GM19438 (cell line): ENCODE measurements at regions not wholly inside any gene's neighbourhood (a gene's known extent, or its start where the extent isn't known, plus 50 kb on each side); places are given as distances from the start of the nearest gene placed in this dataset.

Source experiments
- ATAC-seq: cut with Tn5 transposase; IDR thresholded peaks from one replicate; pipeline ENCODE4 v1.9.1; 2021; ENCODE audit warnings: low read depth; ENCODE audit not compliant: unreplicated experiment

- no peak for ATAC-seq
Observed at GRCh38 chr9:78932849-78933627, 636.1 kb downstream of the PSAT1 start.

DNA sequence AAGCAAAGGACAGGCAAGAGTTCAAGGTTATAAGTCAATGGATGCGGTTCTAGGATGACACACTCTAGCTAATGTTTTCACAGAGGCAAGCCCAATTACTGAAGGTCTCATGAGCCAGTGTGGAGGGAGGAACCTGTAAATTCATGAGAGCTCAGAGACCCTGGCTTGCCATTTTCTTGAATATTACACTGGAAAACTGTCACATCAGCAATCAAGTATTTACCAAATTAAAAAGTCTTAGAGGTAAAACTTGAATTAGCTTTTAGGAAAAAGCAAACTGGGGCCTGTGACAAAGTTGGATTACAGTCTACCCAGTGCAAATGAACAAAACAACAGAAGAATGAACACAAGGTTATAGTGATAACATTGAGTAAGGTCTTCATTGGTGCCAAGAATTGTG is 636.9 kb upstream of the TLE4 start:
- ATAC-seq = no peak

- ATAC-seq = no peak
Observed at GRCh38 chr9:78938821-78939220, 632.9 kb upstream of the TLE4 start.

GRCh38 chr9:78939311-78940065 is 632.3 kb upstream of the TLE4 start:
- ATAC-seq = no peak

GRCh38 chr9:78940121-78940855 is 631.5 kb upstream of the TLE4 start:
- ATAC-seq = no peak

DNA sequence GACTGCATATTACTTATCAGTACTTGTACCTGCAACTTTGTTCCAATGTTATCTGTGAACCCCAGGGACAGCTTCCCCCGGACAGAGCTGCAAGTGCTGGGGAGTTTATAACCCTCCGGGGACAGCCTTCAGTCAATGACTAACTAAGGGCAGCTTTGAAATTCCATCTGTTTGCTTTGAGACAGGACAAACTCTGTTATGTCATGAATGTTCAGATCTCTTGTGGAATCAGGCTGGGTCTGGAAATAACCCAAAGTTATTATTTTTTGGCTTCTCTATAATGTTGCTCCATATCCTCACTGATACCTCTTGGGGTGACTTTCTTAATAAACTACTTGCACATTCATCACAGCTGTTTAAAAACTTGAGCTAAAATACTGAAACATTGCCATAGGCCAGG is 617.5 kb upstream of the TLE4 start:
- no peak for ATAC-seq

DNA sequence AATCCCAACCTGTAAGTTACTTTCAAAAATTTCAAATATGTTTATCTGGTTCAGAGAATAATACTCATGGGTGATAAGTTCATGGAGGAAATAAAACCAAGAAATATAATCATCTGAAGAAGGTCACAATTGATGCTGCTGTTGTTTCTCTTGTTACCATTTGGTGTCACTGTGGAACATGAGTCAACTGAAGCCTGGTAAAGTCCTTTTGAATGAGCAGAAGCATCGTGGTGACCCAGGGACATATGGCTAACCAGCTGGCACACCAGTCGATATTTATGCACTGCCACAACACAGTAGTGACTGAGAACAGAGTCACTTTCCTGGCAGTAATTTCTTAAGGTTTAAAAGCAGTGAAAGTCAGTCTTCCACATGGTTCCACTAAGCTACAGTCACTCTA is 612.9 kb upstream of the TLE4 start:
- ATAC-seq = no peak

DNA sequence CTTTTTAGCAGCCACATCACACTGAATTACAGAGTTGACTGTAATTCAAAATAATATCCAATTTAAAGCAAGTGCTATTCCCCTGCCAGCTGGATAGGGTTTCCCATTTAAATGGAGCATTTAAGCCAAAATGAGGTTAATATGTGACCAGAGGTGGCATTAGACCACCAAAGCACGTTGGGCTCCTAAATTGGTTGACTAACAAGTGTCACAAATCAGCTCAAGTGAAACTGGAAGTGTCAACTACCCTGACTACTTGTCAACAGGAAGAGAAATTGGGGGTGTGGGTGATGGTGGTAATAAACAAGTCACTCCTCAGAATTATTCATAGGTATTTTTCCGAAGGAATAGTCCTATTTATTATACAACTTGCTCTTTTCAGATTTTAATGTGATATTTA is 609.6 kb upstream of the TLE4 start:
- no peak for ATAC-seq

GRCh38 chr9:78963911-78964310 is 607.9 kb upstream of the TLE4 start:
- no peak for ATAC-seq

DNA sequence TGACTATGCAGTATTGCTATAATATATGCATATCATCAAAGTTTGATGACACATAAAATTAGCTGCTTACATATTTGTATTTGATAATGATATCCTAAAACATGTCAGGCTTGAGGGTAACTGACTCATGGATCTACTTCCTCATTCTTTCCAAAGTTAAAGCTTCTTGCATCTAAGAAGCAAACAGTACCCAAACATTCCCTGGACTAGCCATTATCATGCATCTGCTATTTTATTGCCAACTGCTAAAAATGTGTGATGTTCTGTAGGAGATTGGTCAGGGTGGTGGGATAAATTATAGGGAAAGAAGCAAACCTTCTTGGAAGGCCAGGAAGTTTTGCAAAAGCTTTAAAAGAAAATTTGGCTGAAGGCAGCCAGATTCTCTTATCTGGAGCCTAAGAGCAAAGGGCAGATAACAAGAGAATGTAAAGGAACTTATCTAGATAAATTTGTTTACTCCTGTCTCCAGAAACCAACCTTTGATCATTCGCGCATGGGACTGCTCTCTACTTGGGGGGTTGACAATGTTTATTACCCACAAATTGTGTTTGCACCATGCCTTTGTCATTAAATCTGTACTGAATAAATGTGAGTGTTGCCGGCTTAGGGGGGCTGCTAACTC is 604.1 kb upstream of the TLE4 start:
- no peak for ATAC-seq

GRCh38 chr9:78970375-78970774 is 601.4 kb upstream of the TLE4 start:
- no peak for ATAC-seq

GRCh38 chr9:78971540-78971939 is 600.2 kb upstream of the TLE4 start:
- ATAC-seq = no peak

GRCh38 chr9:78972303-78972999 is 599.3 kb upstream of the TLE4 start:
- ATAC-seq = no peak

DNA sequence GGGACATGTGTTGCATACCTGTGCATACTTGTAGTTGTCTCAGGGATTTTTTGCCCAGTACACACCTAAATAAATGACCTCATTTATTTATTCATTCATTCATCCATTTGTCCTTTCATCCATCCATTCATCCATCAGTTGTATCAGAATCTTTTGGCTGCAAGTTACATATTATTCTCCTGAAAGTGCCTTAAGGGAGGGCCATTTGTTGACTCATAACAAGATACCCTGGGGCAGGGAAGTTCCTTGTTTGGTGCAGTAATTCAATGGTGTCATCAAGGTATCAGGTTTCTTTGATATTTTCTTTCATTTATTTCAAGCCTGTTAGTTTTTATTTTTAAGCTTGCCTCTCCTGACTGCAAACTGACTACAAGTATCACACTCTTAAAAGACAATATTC is 597.9 kb upstream of the TLE4 start:
- no peak for ATAC-seq

DNA sequence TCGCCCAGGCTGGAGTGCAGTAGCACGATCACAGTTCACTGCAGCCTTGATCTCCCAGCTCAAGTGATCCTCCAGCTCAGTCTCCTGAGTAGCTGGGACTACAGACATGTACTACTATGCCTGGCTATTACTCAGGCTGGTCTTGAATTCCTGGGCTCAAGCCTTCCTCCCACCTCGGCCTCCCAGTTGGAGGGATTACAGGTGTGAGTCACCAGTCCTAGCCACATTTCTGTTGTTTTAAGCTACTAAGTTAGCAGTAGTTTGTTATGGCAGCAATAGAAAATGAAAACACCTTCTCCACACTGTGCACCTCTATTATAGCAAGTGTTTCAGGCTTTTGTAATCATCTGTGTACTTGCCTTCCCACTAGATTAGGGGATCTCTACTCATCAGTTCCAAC is 588.9 kb upstream of the TLE4 start:
- ATAC-seq = no peak

DNA sequence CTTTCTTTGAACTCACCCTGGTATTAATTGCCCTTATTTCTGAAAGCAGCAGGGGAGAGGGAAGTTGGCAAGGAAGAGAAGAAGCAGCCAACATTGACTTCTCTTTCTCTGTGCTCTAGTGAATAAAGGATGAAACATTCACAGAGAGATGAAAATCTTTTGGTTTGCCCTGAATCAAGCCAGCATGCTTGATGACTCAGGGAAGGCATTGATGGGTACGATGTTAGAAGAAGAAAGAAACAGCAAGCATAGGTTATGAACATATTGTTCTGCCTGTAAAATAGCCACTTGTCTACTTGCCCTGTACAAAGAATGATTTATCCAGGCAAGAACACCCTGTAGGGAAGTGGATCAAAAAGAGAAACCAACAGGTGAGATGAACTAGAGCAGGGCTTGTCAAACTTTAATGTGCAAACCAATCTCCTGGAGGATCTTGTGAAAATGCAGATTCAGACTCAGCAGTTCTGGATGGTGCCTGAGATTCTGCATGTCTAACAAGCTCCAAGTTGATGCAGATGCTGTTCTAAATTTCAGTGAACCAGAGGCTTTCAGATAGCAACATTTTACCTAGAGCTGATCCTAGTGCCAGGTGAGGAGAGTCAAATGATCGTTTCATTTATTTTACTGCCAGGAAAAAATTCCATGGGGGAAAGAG is 586.6 kb upstream of the TLE4 start:
- no peak for ATAC-seq

- ATAC-seq = no peak
Observed at GRCh38 chr9:78986446-78986845, 585.3 kb upstream of the TLE4 start.

DNA sequence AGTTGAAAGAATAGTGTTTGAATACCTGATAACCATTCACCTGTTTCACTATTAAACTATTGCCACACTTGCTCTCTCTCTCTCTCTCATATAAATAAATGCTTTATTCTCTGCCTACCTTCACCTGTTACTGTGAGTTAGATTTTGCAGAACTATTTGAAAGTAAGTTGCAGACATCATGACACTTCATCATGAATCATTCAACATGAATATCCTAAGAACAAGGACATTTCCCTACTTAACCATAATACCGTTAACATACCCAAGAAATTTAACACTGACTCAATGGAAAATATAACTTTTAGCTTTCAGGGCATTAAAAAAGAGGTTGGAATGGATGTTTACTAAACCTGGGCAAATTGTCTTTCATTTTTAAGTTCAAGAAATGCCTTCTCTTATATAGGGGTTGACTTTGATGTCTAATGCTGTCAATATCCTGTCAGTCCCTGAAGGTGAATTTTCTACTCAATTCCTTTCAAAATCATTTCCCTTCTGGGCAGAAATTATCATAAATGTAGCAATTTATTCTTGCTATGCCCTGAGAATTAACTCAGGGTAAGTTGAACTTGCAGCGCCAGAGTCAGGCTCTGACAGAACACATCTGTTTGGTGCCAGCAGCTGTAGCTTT is 582.6 kb upstream of the TLE4 start:
- no peak for ATAC-seq

GRCh38 chr9:78994471-78994870 is 577.3 kb upstream of the TLE4 start:
- ATAC-seq = no peak
